ENCODE measurements at regions not wholly inside any gene's neighbourhood (a gene's known extent, or its start where the extent isn't known, plus 50 kb on each side); places are given as distances from the start of the nearest gene placed in this dataset.
"Not testable (repeated sequence)": the region's sequence is repeated elsewhere in the genome, so short reads cannot be mapped to it uniquely, and the experiment has no call there.

- not testable (repeated sequence) for TF ChIP-seq ZNF274, DMTF1, CTCF (CRISPR knock-in tag; IDR thresholded peaks at IDR 0.05)
Observed at GRCh38 chr16:29312345-29312675, 94.2 kb downstream of the NPIPB11 start.

Data from HepG2 (cell line).